Lung (tissue), 11 donors: ENCODE measurements at regions not wholly inside any gene's neighbourhood (a gene's known extent, or its start where the extent isn't known, plus 50 kb on each side); places are given as distances from the start of the nearest gene placed in this dataset.
A peak's percentile ranks its signal among the peaks of the same experiment; 100 is the strongest.

Source experiments
- ATAC-seq: fragments of 200-7000 bp; cut with Tn5 transposase; one replicate; pipeline ENCODE4 v1.9.1; 2020; ENCODE audit warnings: moderate number of reproducible peaks; ENCODE audit not compliant: insufficient read depth, low FRiP score
- DNase-seq, 3 donors: peaks; one replicate each; pipeline ENCODE4 v3.0.0-alpha.2; 2013 to 2017
- H3K27ac ChIP-seq, 2 donors: one replicate each; pipeline ENCODE4 v1.5.1; 2013; ENCODE audit warnings: mild to moderate bottlenecking in 2 of 2, moderate library complexity in 2 of 2, control low read depth in 1 of 2, inconsistent platforms in 1 of 2, low read depth in 1 of 2, low read length in 1 of 2
- H3K27me3 ChIP-seq, 3 donors: one replicate each; pipeline ENCODE4 v1.5.1; 2013; ENCODE audit warnings: low read length in 2 of 3; ENCODE audit not compliant: control insufficient read depth in 3 of 3, insufficient read depth in 3 of 3
- H3K36me3 ChIP-seq, 4 donors: one replicate each; pipeline ENCODE4 v1.5.1; 2013; ENCODE audit warnings: low read length in 4 of 4, mild to moderate bottlenecking in 1 of 4, moderate library complexity in 1 of 4; ENCODE audit not compliant: control insufficient read depth in 4 of 4, insufficient read depth in 4 of 4
- H3K4me1 ChIP-seq, 5 donors: one replicate each; pipeline ENCODE4 v1.5.1; 2013; ENCODE audit warnings: low read length in 5 of 5, mild to moderate bottlenecking in 2 of 5, moderate library complexity in 1 of 5; ENCODE audit not compliant: control insufficient read depth in 5 of 5, insufficient read depth in 5 of 5
- H3K4me3 ChIP-seq: one replicate; pipeline ENCODE4 v1.5.1; 2013; ENCODE audit warnings: mild to moderate bottlenecking, control low read depth, moderate library complexity
- H3K9ac ChIP-seq, 2 donors: one replicate each; pipeline ENCODE4 v1.5.1; 2013; ENCODE audit warnings: low read length in 2 of 2, control low read depth in 1 of 2; ENCODE audit not compliant: insufficient read depth in 1 of 2
- H3K9me3 ChIP-seq, 4 donors: one replicate each; pipeline ENCODE4 v1.5.1; 2013; ENCODE audit warnings: low read length in 3 of 4, mild to moderate bottlenecking in 1 of 4, moderate library complexity in 1 of 4; ENCODE audit not compliant: control insufficient read depth in 4 of 4, insufficient read depth in 3 of 4
- WGBS, 2 donors: extraction: QIAGEN DNeasy Blood & Tissue Kit; methylation state at CpG; one replicate each; pipeline ENCODE4 v1.1.7; 2013; 5-methylcytosine and 5-hydroxymethylcytosine counted together
- TF ChIP-seq, protein P1 (sequence below): IDR thresholded peaks from 2 replicates; pipeline ENCODE4 v1.5.1; 2012; ENCODE audit warnings: mild to moderate bottlenecking; ENCODE audit errors: control extremely low read depth, extremely low read depth
- donor health status: control.
- donor health status: control.
- donor health status: Bipolar disorder and iron deficiency.
- donor health status: healthy.
- donor health status: DM: yes; HTN: yes; CAD: no.

GRCh38 chr5:142428036-142428772 lies 103.4 kb upstream of the SPRY4 start:
- 86 to 89% methylated on average over 7 of the region's 7 CpGs for WGBS, 2 donors

GRCh38 chr5:142427529-142427928 lies 102.7 kb upstream of the SPRY4 start:
- TF ChIP-seq, protein P1, sequence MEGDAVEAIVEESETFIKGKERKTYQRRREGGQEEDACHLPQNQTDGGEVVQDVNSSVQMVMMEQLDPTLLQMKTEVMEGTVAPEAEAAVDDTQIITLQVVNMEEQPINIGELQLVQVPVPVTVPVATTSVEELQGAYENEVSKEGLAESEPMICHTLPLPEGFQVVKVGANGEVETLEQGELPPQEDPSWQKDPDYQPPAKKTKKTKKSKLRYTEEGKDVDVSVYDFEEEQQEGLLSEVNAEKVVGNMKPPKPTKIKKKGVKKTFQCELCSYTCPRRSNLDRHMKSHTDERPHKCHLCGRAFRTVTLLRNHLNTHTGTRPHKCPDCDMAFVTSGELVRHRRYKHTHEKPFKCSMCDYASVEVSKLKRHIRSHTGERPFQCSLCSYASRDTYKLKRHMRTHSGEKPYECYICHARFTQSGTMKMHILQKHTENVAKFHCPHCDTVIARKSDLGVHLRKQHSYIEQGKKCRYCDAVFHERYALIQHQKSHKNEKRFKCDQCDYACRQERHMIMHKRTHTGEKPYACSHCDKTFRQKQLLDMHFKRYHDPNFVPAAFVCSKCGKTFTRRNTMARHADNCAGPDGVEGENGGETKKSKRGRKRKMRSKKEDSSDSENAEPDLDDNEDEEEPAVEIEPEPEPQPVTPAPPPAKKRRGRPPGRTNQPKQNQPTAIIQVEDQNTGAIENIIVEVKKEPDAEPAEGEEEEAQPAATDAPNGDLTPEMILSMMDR, result no peak
- H3K4me1 ChIP-seq, result peaks cover 0 to 7% (median 4%) of the 10 kb centered on the region in 5 donors
- H3K9me3 ChIP-seq, result peaks cover 0 to 1% (median 0%) of the 10 kb centered on the region in 4 donors
- no peak overlapping the region for H3K4me3 ChIP-seq
- H3K27me3 ChIP-seq, result no peaks in the 10 kb centered on the region
- DNase-seq (no peak), ATAC-seq (no peak)
- H3K27ac ChIP-seq, result no peak overlapping the region
- H3K9ac ChIP-seq, result no peak overlapping the region
- H3K36me3 ChIP-seq, result no peaks in the 10 kb centered on the region
- 83 to 94% methylated on average over 6 of the region's 6 CpGs for WGBS, 2 donors

More at GRCh38 chr5:142428036-142428772, 103.4 kb upstream of the SPRY4 start:
- no peak for DNase-seq
- Histone ChIP-seq H3K9me3 (peaks cover 0 to 1% (median 0%) of the 10 kb centered on the region in 4 donors), H3K4me3 (no peak overlapping the region), H3K36me3 (no peaks in the 10 kb centered on the region), H3K27me3 (no peaks in the 10 kb centered on the region), H3K27ac (no peak overlapping the region), H3K4me1 (peaks cover 4 to 12% (median 6%) of the 10 kb centered on the region in 5 donors), H3K9ac (no peak overlapping the region)
- TF ChIP-seq, protein P1, result no peak
- no peak for ATAC-seq

DNA sequence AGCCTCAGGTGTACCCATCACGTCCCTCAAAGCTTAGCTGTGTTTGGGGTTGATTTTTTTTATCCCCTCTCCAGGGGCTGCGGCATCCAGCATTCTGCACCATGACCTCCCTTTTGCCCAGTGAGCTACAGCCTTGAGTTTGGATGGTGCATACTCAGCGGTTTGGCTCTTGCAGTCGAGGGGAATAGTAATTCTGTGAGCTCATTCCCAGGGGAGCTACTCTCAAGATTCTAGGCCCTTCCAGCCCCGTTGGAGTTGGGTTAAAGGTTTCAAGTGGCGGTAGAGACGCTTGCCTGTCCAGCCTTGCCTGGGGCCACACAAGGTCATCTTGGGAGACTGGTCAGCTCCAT lies 102.2 kb upstream of the SPRY4 start:
- TF ChIP-seq, protein P1, result no peak
- H3K4me1 ChIP-seq, result peaks cover 0 to 6% (median 4%) of the 10 kb centered on the region in 5 donors
- H3K4me3 ChIP-seq, result no peak overlapping the region
- ATAC-seq, result no peak
- no peak for DNase-seq
- H3K9me3 ChIP-seq, result peaks cover 0 to 1% (median 0%) of the 10 kb centered on the region in 4 donors
- no peaks in the 10 kb centered on the region for H3K36me3 ChIP-seq
- H3K9ac ChIP-seq, result no peak overlapping the region
- H3K27ac ChIP-seq, result peak overlapping the region in 1 of 2 donors; percentile 58
- no peaks in the 10 kb centered on the region for H3K27me3 ChIP-seq
- WGBS, 2 donors, result 78 to 84% methylated on average over 7 of the region's 7 CpGs
